ENCODE measurements at regions not wholly inside any gene's neighbourhood (a gene's known extent, or its start where the extent isn't known, plus 50 kb on each side); places are given as distances from the start of the nearest gene placed in this dataset.

GRCh38 chr18:39062426-39062825 lies 1496.8 kb upstream of the CELF4 start:
- TF ChIP-seq CTCF (IDR thresholded peaks at IDR 0.05), result no peak
- TF ChIP-seq EP300 (IDR thresholded peaks at IDR 0.05), result no peak
- TF ChIP-seq POLR2A (IDR thresholded peaks at IDR 0.05), result no peak
